Right forelimb (tissue), 1 donor: ENCODE measurements at regions not wholly inside any gene's neighbourhood (a gene's known extent, or its start where the extent isn't known, plus 50 kb on each side); places are given as distances from the start of the nearest gene placed in this dataset.

Source experiments
- DNase-seq: peaks from one replicate; pipeline ENCODE4 v3.0.0-alpha.2; 2018

DNA sequence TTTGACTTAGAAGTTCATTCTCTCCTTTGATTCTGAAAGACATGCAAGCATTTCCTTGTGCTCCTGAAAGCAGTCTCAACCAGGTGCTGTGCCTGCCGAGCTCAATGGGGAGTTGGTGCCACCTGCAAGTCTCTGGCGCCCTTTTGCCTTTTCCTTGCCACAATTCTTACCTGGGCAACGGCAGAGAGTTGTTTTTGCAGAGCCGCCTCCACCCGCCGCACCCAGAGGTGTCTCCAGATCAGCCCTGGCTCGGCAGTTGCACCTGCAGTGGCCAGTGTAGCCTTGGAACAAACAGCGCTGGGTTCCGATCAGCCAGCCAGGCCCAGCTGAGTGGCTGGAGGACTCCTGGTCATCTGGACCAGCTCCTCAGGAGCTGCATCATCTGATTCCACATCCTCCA, 262.9 kb downstream of the IRX2 start:
- DNase-seq: no peak

- no peak for DNase-seq
Observed at GRCh38 chr5:2487152-2487763, 264.2 kb downstream of the IRX2 start.

DNA sequence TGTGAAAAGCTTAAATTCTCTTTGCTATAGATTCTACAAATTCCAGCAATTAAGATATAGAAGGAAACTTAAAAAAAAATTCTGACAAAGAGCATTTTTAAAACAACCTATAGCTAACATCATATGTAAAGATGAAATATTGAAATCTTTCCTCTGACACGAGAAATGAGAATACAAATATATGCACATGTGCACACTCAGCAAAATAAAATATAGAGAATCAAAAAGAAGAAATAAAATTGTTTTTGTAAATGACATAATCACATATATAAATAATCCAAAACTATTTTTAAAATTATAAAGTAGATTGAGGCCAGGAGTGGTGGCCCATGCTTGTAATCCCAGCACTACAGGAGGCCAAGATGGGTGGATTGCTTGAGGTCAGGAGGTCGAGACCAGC, 265.1 kb downstream of the IRX2 start:
- DNase-seq: no peak

GRCh38 chr5:2482778-2483177, 268.7 kb downstream of the IRX2 start:
- DNase-seq: no peak

DNA sequence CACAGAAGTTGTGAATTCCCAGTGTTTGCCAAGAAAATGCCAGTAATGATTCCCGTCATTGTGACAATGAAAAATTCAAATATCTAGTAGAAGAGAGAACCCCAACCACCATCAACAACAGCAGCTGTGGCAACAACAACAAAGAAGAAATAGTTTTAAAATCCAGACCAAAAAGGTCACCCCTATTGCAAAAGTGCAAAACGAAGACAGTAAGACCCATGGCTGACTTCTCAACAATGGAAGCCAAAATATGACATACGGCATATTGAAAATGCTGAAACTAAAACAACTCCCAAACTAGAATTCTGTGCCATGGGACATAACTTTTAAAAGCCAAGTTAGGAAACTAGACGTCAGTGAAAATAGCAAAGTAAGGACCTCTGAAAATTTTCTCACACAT, 270.6 kb downstream of the IRX2 start:
- no peak for DNase-seq

DNA sequence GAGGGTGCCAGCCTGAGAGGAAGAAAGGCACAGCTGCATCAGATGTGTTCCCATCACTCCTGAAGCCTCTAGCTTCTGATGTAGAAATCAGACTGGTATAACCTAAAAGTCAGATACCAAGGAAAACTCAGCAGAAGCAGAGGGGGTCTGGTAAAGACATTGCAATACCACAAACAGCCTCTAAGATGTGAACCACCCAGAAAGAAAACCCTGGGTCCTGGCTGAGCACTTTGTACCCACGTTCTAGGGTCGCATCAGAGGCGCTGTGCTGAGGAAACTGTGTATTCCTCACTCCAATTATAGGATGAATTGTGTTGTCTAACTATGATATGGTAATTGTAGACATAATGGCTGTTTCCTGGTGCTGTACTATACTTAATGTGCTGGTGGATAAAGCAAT, 275.6 kb downstream of the IRX2 start:
- DNase-seq: no peak

DNA sequence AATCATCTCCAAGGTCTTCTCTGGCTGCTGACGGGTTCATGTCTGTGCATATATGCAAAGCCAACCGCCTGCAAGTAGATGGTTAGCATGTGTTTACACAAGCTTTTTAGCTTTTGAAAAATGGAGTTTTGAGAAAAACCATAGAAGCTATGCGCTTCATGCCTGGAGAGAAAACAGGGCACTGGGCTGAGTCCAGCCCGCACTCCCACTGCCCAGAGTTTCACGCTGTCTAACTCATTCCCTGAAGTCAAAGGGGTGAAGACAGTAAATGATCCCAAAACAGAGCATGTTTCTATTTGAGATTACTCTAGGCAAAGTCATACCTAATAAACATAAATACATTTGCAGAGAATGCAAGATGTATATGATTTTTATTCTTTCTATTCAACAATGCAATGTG, 278.8 kb downstream of the IRX2 start:
- no peak for DNase-seq

DNA sequence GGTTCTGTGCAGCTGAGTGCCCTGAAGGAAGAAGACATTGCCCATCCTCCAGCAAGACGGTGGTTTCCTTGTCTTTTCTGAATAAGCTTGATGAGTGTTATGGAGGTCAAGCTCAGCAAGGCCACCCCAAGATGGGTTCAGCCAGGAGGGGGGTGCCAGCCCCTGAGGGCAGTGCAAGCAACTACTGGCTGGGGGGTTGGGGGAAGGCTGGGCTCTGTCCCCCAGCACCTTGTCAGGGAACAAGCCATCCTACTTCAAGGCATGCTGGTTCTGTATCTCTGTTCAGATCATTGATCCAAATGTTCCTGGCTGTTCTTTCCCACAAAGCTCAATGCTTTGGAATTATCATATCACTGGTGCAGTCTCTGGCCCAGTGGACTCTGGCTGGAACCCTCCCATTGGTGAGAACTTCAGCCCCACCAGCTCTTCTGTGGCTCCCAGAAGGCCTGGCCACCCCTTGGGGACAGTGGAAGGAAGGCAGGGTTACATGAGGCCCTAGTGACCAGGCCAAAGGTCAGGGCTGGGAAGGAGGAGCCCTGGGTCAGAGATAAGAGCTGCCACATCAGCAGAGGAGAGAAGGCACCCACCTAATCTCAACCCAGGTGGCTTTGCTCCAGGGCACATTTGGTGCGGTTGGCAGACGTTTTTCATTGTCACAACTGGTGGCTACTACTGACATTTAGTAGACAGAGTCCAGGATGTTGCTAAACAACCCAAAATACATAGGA, 280.2 kb downstream of the IRX2 start:
- DNase-seq: no peak

DNA sequence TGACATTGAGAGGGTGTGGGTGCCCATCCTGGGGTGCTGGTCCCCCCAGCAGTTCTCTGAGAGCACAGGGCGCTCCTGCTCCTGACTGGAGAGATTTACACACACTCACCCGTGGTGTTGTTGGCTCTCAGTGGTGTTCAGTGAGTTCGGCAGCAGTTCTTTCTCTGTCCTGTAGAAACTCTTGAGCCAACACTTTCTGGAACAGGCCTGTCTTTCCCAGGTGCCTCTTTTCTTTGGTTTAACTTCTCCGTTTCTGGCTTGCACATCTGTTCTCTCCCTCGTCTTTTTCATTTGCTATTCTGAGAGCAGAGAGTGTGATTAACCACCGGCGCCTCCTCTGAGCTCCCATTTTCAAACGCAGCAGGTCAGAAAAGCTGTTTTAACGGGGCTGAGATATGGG, 284.5 kb downstream of the IRX2 start:
- no peak for DNase-seq

DNA sequence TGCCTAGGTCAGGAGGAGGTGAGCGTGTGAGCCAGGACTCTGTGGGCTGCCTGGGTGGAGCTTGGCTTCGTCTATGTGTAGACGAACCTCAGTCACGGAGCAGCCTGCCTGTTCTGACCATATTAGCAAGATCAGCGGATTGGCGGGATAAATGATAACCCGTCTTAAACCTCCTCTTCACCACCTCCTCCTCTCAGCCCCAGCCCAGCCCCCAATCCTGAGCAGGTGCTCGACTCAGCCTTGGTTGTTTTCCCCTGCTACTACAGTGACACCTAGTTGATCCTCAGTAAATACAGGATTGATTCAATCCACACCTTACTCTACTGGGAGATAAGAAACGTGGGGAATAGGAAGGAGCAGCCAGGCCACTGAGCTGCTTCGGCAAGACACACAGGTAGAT, 286.1 kb downstream of the IRX2 start:
- no peak for DNase-seq

- DNase-seq: no peak
Observed at GRCh38 chr5:2464141-2464540, 287.3 kb downstream of the IRX2 start.

DNA sequence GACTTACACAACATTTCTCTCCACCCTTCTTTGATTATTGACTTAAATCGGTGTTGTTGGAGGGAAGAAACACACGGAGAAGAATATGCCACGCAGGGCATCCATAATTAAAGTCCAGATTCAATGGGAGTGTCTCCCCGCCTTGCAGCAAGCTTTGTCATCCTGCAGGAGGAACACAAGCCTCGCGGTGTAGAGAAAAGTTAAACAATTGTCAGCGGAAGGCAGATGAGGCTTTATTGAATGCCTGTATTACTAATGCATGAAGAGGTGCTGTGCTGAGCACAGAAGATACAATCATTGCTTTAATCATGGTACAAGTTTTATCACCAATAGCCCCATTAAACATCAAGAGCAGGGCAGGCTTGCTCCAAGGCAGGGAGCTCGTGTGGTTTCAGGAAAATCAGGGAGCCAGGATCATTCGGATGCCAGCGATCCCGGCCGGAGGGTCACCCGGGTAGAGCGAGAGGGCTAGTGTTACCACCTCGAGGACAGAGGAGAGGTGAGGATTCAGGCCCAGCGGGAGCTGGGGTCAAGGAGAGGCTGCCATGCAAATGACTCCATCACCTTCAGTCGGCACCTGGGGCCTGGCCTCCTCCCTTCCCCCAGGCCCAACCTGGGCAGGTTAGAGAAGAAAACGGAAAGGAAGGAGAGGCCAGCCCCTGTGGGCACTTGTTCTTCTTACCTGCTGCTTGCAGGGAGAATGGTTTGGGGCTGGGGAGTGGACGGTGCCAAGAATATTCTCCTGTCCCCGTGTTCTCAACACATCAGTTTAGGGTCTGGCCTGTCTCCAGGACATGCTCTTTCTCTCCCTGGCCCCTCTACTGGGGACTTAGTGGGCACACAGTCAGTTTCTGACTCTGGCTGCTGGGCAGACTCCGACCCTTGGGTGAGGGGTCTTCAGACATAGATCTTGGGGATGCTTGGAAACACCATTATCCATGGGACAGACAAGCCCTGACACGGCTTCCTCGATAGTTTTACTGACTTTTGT, 289.5 kb downstream of the IRX2 start:
- DNase-seq: no peak

GRCh38 chr5:2460098-2460497, 291.4 kb downstream of the IRX2 start:
- DNase-seq: no peak

DNA sequence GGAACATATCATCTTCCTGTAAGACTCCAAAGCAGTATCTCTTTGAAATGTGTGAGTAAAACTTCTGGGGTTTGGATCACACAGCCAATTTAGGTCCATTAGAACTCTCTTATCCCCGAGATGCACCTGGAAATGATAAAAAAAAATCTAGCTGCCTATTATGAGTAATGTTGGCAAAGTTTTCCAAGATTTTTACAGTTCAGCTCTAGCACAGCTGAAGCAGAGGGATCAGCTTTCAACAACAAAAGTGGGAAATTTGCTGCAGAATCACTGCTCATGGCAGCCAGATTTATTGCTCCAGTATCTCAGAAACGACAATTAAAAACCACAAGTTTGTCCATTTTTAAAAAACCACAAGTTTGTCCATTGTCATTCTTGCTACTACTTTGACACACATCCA, 292.2 kb downstream of the IRX2 start:
- DNase-seq: no peak

GRCh38 chr5:2455878-2456277, 295.6 kb downstream of the IRX2 start:
- DNase-seq: no peak

GRCh38 chr5:2454876-2455275, 296.6 kb downstream of the IRX2 start:
- DNase-seq: no peak

DNA sequence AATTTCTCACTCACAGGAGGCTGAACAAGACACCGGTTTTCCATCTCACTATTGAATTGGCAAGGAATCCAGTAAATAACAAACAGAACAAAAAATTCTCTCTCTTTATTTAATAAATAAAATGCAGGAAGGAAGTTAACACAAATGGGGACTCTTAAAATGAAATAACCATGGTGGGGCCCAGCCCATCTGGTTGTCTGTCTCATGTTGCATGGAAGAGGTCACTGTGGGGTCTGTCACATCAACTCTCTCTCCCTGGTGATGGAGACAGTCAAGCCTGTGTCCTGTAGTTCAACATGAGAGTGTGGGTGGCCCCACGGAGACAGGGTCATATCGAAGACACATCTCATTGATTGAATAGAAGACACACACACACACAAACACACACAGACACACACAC, 297.7 kb downstream of the IRX2 start:
- no peak for DNase-seq

- DNase-seq: no peak
Observed at GRCh38 chr5:2451100-2451499, 300.4 kb downstream of the IRX2 start.

DNA sequence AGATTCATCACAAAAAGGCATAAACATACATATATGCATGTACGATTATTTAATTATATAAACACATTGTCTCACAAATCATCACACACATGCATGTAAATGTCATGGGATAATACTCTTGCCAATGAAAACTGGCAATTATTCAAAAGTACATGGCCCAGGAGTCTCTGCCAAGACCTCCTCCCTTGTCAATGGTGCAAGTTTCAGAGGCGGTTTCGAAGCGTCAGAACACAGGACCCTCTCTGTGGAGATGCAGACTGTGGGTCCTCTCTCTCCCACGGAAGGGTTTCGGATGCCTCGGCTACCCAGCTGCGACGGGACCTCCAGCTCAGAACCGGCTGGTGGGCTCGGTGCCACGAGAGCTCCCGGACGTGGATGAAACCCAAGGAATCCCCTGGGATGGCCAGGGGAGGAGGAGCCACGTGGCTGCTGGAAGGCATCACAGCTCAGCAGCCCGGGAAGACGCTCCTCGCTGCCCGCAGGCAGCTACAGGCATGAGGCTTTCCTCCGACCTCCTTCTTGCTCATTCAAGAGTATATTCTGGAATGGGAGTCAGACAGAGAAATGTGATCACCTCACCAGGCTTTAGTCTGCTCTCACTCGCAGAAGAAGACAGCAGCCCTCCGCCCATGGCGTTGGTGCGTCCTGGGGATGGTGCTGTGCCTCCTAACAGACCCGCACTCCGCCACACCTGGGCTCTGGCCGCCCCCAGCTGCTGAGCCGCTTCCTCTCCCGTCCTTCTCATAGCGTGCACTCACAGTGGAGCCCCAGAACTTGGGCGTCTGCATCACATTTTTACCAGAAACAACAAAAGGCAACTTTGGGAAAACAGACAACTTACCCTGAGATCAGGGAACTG, 308.8 kb downstream of the IRX2 start:
- DNase-seq: no peak

GRCh38 chr5:2441495-2442180, 309.8 kb downstream of the IRX2 start:
- DNase-seq: no peak

GRCh38 chr5:2439608-2440007, 311.9 kb downstream of the IRX2 start:
- no peak for DNase-seq

DNA sequence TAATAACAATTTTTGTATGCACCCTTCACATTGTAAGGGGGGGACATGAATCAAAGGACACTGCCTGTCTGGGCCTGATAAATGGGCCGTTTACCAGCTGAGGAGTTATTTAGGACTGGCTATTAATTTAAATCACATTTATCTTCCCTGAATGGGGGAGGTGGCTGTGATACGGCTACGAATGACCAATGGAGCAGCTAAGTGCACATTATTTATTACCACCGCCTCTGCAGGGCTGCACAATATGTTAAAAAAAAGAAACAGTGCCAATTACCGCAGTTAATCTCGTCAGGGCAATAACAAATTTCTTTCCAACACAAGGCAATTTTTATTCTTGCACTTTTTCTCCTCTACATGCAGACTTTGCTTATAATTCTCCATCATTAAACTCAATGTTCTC, 318.4 kb downstream of the IRX2 start:
- no peak for DNase-seq
